Panc1 (cell line): ENCODE measurements at regions not wholly inside any gene's neighbourhood (a gene's known extent, or its start where the extent isn't known, plus 50 kb on each side); places are given as distances from the start of the nearest gene placed in this dataset.

Source experiments
- ATAC-seq: fragments of 200-7000 bp; cut with Tn5 transposase; 2 replicates; pipeline ENCODE4 v1.9.1; 2020; ENCODE audit warnings: mild to moderate bottlenecking, moderate library complexity
- BruUV-seq: library from RNA; stranded (reverse); fragments of 400-500 nt; replicated peaks from 2 replicates; lab custom pipeline; 2021; lab: Mats Ljungman, UMichigan
- CTCF ChIA-PET: fragments of 300-600 bp; sonication (Branson Sonifier 250); formaldehyde crosslinking; loops from one replicate; lab custom pipeline; 2022; ENCODE audit warnings: antibody characterized with exemption; lab: Charles Lee
- POLR2A ChIA-PET: fragments of 300-600 bp; sonication (Branson Sonifier 250); formaldehyde crosslinking; loops from one replicate; lab custom pipeline; 2022; ENCODE audit warnings: antibody characterized with exemption; lab: Charles Lee
- DNase-seq: peaks from one replicate; pipeline ENCODE4 v3.0.0-alpha.2; 2010; ENCODE audit warnings: low read depth, low spot score
- H3K27ac ChIP-seq: 2 replicates; pipeline ENCODE4 v1.5.1; 2011; ENCODE audit warnings: mild to moderate bottlenecking, low read length, inconsistent platforms
- H3K27me3 ChIP-seq: fragments of 200-500 bp; sonication (Bioruptor generic); 2 replicates; pipeline ENCODE4 v1.6.0; 2014; ENCODE audit warnings: low read length, inconsistent platforms; ENCODE audit not compliant: control insufficient read depth, insufficient read depth
- H3K36me3 ChIP-seq: fragments of 200-500 bp; sonication (Bioruptor generic); 2 replicates; pipeline ENCODE4 v1.5.1; 2014; ENCODE audit warnings: inconsistent platforms, mild to moderate bottlenecking, low read length, moderate library complexity; ENCODE audit not compliant: control insufficient read depth, insufficient read depth
- H3K4me1 ChIP-seq: 2 replicates; pipeline ENCODE4 v1.5.1; 2011; ENCODE audit warnings: inconsistent platforms, mild to moderate bottlenecking, low read length, moderate library complexity; ENCODE audit not compliant: control insufficient read depth, insufficient read depth
- H3K4me3 ChIP-seq, 2 experiments: 2 replicates each; pipeline ENCODE4 v1.5.1; 2011 to 2012; ENCODE audit warnings: low read depth in 2 of 2, low read length in 2 of 2, mild to moderate bottlenecking in 2 of 2, inconsistent platforms in 1 of 2, moderate library complexity in 1 of 2
- H3K9me3 ChIP-seq: fragments of 200-500 bp; sonication (Bioruptor generic); 2 replicates; pipeline ENCODE4 v1.5.1; 2014; ENCODE audit warnings: low read depth, mild to moderate bottlenecking, inconsistent platforms, low read length, moderate library complexity; ENCODE audit not compliant: control insufficient read depth, insufficient read depth
- CTCF ChIP-seq: fragments of 450-650 bp; IDR thresholded peaks from 2 replicates; pipeline ENCODE4 v1.5.1; 2017; ENCODE audit warnings: mild to moderate bottlenecking
- POLR2AphosphoS5 ChIP-seq: IDR thresholded peaks from 2 replicates; pipeline ENCODE4 v1.6.1; 2012; ENCODE audit warnings: mild to moderate bottlenecking, low read depth, low read length, moderate library complexity
- REST ChIP-seq, 2 experiments: IDR thresholded peaks; 2 replicates each; pipeline ENCODE4 v1.6.1; 2011 to 2012; ENCODE audit warnings: low read depth in 2 of 2, control low read depth in 1 of 2, low read length in 1 of 2, mild to moderate bottlenecking in 1 of 2, moderate library complexity in 1 of 2; ENCODE audit not compliant: insufficient read depth in 1 of 2
- SIN3A ChIP-seq: IDR thresholded peaks from 2 replicates; pipeline ENCODE4 v1.6.1; 2012; ENCODE audit warnings: low read depth, mild to moderate bottlenecking, low read length, moderate library complexity, borderline replicate concordance; ENCODE audit not compliant: insufficient read depth
- TCF7L2 ChIP-seq: IDR thresholded peaks from 2 replicates; pipeline ENCODE4 v1.6.1; 2011; ENCODE audit warnings: mild to moderate bottlenecking, low read depth, low read length, inconsistent platforms
- in situ Hi-C: cut with HindIII; loops from 2 replicates; pipeline ENCODE4 v1.10.0; 2016; ENCODE audit warnings: low sequenced_read_pairs, low pct_unique_long_range_greater_than_20kb
- intact Hi-C: fragments of 100-400 bp; cut with micrococcal nuclease; formaldehyde crosslinking; loops from one replicate; pipeline ENCODE4 v1.10.0; 2022; ENCODE audit not compliant: unreplicated experiment

- intact Hi-C loops (no loop called here), in situ Hi-C loops (no loop called here)
- ChIA-PET CTCF (no interaction called here), POLR2A (no interaction called here)
- Histone ChIP-seq H3K4me3 (no peak overlapping the region), H3K27ac (no peak overlapping the region), H3K36me3 (no peaks in the 10 kb centered on the region), H3K27me3 (no peaks in the 10 kb centered on the region), H3K9me3 (no peaks in the 10 kb centered on the region), H3K4me1 (no peaks in the 10 kb centered on the region)
- no TSS peak for BruUV-seq
- no peak for ATAC-seq
- TF ChIP-seq TCF7L2 (no peak), CTCF (no peak), REST (IDR thresholded peaks at IDR 0.05; ENCODE audit: insufficient read depth in 1 of 2, low read depth in 2 of 2, low read length in 1 of 2) (no peak)
- DNase-seq = no peak
These were observed 121.7 kb downstream of the TNFSF18 start for GRCh38 chr1:172929006-172929405.

GRCh38 chr1:172930142-172930541 is 120.6 kb downstream of the TNFSF18 start:
- Histone ChIP-seq H3K4me3 (no peak overlapping the region), H3K4me1 (no peaks in the 10 kb centered on the region), H3K9me3 (no peaks in the 10 kb centered on the region; the same call in 1 of the 2 replicates), H3K36me3 (no peaks in the 10 kb centered on the region), H3K27me3 (no peaks in the 10 kb centered on the region), H3K27ac (no peak overlapping the region)
- ATAC-seq = no peak
- TF ChIP-seq REST (IDR thresholded peaks at IDR 0.05; ENCODE audit: insufficient read depth in 1 of 2, low read depth in 2 of 2, low read length in 1 of 2) (no peak), POLR2AphosphoS5 (no peak), CTCF (no peak), SIN3A (no peak), TCF7L2 (no peak)
- CTCF ChIA-PET = no interaction called here
- no peak for DNase-seq
- in situ Hi-C loops = no loop called here
- intact Hi-C loops = no loop called here
- no TSS peak for BruUV-seq
- POLR2A ChIA-PET = no interaction called here
